ENCODE measurements at regions not wholly inside any gene's neighbourhood (a gene's known extent, or its start where the extent isn't known, plus 50 kb on each side); places are given as distances from the start of the nearest gene placed in this dataset.

DNA sequence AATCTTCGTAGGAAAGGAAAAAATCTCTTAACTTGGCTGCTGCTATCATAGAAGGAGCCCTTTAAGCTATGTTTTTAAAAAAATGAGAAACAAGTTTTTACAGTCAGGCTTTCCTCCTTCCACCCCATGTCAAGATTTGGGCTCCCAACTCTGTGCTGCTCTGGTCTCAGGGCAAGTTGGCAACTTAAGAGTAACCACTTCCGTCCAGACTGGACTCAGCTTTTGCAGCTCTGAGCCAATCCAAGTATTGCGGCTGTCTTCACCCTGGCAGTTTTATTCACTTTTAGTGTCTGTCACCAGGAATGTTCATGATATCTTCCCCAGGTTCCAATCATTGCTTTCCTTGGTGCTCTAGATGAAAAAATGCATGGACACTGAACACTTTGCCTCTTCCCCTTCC, 115.9 kb upstream of the GAS1 start:
- TF ChIP-seq, protein P1, sequence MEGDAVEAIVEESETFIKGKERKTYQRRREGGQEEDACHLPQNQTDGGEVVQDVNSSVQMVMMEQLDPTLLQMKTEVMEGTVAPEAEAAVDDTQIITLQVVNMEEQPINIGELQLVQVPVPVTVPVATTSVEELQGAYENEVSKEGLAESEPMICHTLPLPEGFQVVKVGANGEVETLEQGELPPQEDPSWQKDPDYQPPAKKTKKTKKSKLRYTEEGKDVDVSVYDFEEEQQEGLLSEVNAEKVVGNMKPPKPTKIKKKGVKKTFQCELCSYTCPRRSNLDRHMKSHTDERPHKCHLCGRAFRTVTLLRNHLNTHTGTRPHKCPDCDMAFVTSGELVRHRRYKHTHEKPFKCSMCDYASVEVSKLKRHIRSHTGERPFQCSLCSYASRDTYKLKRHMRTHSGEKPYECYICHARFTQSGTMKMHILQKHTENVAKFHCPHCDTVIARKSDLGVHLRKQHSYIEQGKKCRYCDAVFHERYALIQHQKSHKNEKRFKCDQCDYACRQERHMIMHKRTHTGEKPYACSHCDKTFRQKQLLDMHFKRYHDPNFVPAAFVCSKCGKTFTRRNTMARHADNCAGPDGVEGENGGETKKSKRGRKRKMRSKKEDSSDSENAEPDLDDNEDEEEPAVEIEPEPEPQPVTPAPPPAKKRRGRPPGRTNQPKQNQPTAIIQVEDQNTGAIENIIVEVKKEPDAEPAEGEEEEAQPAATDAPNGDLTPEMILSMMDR (IDR thresholded peaks at IDR 0.05 in 2 of 3, conservative IDR thresholded peaks at IDR 0.05 in 1 of 3; ENCODE audit: borderline replicate concordance in 1 of 3, insufficient read depth in 1 of 3, low read depth in 2 of 3, low read length in 2 of 3) = no peak
- no peak for TF ChIP-seq POLR2A (IDR thresholded peaks at IDR 0.05; ENCODE audit: borderline replicate concordance, extremely low read depth, insufficient read depth, insufficient read length)
- TF ChIP-seq, protein P2, sequence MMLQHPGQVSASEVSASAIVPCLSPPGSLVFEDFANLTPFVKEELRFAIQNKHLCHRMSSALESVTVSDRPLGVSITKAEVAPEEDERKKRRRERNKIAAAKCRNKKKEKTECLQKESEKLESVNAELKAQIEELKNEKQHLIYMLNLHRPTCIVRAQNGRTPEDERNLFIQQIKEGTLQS (IDR thresholded peaks at IDR 0.05) = no peak
- TF ChIP-seq EZH2 (IDR thresholded peaks at IDR 0.05) = no peak
- TF ChIP-seq POLR2AphosphoS5 (IDR thresholded peaks at IDR 0.05; ENCODE audit: low read depth, low read length) = no peak
- TF ChIP-seq SRF (IDR thresholded peaks at IDR 0.05; ENCODE audit: low read depth) = no peak
- no peak for TF ChIP-seq CEBPB (IDR thresholded peaks at IDR 0.05; ENCODE audit: low read depth)
- no peak for TF ChIP-seq RAD21 (IDR thresholded peaks at IDR 0.05; ENCODE audit: low read depth)

Data from HCT116 (cell line).